RPMI8226 (cell line): ENCODE measurements at regions not wholly inside any gene's neighbourhood (a gene's known extent, or its start where the extent isn't known, plus 50 kb on each side); places are given as distances from the start of the nearest gene placed in this dataset.
"Not testable (repeated sequence)": the region's sequence is repeated elsewhere in the genome, so short reads cannot be mapped to it uniquely, and the experiment has no call there.

ENCODE experiments used
- DNase-seq: peaks from one replicate; pipeline ENCODE4 v3.0.0-alpha.2; 2015

- DNase-seq = no peak
Measured at GRCh38 chr1:88519156-88519555, 164.9 kb upstream of the PKN2 start.

GRCh38 chr1:88523854-88524528, 160.1 kb upstream of the PKN2 start:
- DNase-seq = no peak

GRCh38 chr1:88526456-88526855, 157.6 kb upstream of the PKN2 start:
- DNase-seq = no peak

GRCh38 chr1:88528792-88529191, 155.3 kb upstream of the PKN2 start:
- DNase-seq = no peak

- DNase-seq = no peak
Measured at GRCh38 chr1:88529581-88529980, 154.5 kb upstream of the PKN2 start.

GRCh38 chr1:88530246-88530645, 153.8 kb upstream of the PKN2 start:
- no peak for DNase-seq

- DNase-seq = no peak
Measured at GRCh38 chr1:88537787-88538186, 146.3 kb upstream of the PKN2 start.

GRCh38 chr1:88538222-88538899, 145.7 kb upstream of the PKN2 start:
- no peak for DNase-seq

GRCh38 chr1:88540255-88540654, 143.8 kb upstream of the PKN2 start:
- DNase-seq = no peak

- DNase-seq = no peak
Measured at GRCh38 chr1:88541596-88541995, 142.5 kb upstream of the PKN2 start.

GRCh38 chr1:88544195-88544594, 139.9 kb upstream of the PKN2 start:
- DNase-seq = no peak

- DNase-seq = no peak
Measured at GRCh38 chr1:88549536-88549935, 134.5 kb upstream of the PKN2 start.

- DNase-seq = no peak
Measured at GRCh38 chr1:88552226-88552625, 131.8 kb upstream of the PKN2 start.

GRCh38 chr1:88557014-88557413, 127.1 kb upstream of the PKN2 start:
- no peak for DNase-seq

- DNase-seq = no peak
Measured at GRCh38 chr1:88560621-88561020, 123.5 kb upstream of the PKN2 start.

- DNase-seq = no peak
Measured at GRCh38 chr1:88562991-88563390, 121.1 kb upstream of the PKN2 start.

GRCh38 chr1:88566615-88567387, 117.3 kb upstream of the PKN2 start:
- no peak for DNase-seq

- DNase-seq = no peak
Measured at GRCh38 chr1:88571506-88571905, 112.6 kb upstream of the PKN2 start.

GRCh38 chr1:88579598-88579997, 104.5 kb upstream of the PKN2 start:
- no peak for DNase-seq

- no peak for DNase-seq
Measured at GRCh38 chr1:88581703-88582102, 102.4 kb upstream of the PKN2 start.

GRCh38 chr1:88593358-88593757, 90.7 kb upstream of the PKN2 start:
- no peak for DNase-seq

GRCh38 chr1:88595355-88596002, 88.6 kb upstream of the PKN2 start:
- DNase-seq = peak; percentile 40

- DNase-seq = not testable (repeated sequence)
Measured at GRCh38 chr1:88597973-88598372, 86.1 kb upstream of the PKN2 start.
